Inflammatory macrophage (primary cell): ENCODE measurements at regions not wholly inside any gene's neighbourhood (a gene's known extent, or its start where the extent isn't known, plus 50 kb on each side); places are given as distances from the start of the nearest gene placed in this dataset.
"Not testable (repeated sequence)": the region's sequence is repeated elsewhere in the genome, so short reads cannot be mapped to it uniquely, and the experiment has no call there.

ENCODE experiments used
- DNase-seq, 2 donors: peaks; one replicate each; pipeline ENCODE4 v3.0.0-alpha.2; 2020 to 2022

DNA sequence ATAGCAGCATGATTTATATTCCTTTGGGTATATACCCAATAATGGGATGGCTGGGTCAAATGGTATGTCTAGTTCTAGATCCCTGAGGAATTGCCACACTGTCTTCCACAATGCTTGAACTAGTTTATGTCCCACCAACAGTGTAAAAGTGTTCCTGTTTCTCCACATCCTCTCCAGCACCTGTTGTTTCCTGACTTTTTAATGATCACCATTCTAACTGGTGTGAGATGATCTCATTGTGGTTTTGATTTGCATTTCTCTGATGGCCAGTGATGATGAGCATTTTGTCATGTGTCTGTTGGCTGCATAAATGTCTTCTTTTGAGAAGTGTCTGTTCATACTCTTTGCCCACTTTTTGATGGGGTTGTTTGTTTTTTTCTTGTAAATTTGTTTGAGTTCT, 54.0 kb upstream of the GPR89A start:
- not testable (repeated sequence) for DNase-seq

DNA sequence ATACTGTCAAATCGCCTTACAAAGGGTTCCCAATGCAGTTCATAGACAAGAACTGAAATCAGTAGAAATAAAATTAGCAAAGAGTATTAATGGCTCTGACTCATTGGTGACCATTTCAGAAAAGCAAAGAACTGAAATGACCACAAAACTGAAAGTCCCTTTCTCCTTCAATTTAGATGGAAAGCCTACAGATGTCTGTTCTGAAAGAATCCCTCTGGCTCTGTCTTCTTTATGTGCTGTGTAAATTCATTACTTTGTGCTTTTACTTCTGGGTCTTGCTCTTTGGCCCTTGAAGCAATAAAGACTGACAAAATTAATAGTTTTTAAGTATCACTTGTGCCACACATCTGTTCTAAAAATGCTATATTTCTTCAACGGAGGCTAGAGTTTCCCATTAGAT, 62.7 kb upstream of the GPR89A start:
- peak in 1 of 2 donors; percentile 1 for DNase-seq

DNA sequence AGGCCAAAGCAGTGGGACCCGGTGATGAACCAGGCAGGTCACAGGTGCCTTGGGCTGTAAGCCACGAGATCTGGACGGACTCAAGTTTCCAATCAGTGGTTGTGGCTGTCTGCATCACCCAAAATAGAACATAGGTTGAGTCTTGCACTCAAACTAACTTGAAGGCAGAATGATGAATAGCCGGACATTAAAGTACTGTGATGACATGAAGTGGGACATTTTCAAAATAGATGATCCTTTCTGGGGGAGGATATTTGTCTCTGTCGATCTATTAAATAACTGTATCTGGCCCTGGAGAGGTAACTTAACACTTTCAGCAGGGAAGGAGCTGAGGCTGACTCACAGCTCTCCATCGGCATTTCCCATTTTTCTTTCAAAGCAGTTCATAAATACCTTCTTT, 66.1 kb upstream of the GPR89A start:
- DNase-seq, result not testable (repeated sequence)

DNA sequence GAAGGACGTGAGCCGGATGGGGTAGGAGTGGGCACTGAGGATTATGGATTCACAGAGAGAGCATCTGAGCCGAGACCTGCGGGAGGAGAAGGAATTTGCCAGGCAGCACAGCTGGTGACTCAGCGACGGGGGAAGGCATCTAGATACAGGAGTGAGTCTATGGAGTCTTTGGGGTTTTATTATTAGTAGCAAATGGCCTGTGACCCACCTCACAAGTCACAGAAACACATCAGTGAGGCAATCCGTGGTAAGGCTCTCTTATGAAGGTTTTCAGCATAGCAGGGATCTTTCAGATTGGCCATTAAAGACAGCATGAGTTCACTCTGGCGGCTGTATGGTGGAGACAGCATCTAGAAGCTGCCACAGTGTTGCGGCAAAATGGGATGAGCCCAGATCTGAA, 66.5 kb upstream of the GPR89A start:
- DNase-seq, result not testable (repeated sequence)

DNA sequence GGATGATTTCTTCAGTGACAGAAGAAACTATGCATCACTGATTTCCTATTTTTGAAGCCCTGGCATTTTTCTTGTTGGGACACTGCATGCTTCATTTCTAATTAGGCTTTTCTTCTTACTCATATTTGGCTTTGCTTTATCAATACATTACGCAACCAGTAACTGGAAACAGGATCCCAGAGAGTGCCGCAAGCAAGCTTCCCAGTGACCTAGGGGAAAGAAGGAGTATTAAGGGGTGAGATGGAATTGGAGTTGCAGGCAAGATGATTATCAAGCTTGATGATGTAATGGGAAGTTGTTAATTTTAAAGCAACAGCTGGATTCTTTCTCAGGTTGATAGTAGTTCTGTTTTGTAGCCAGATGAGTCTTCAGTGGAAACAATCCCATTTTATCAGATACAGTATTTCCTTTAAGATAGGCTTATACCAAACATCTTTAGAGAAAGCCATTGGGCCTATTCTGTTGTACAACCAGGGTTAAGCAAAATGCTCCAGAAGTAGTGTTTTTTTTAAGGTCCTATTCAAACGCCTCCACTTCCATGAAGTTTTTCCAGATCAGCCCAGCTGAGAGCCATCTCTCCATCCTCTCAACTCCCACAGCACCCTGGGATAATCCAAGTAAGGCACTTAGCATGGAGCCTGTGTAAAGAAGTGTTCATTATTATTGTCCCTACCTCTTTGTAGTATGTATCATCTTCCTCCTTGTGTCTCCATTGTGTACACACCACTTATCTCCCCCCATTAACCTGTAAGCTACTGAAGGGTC, 69.5 kb upstream of the GPR89A start:
- not testable (repeated sequence) for DNase-seq

DNA sequence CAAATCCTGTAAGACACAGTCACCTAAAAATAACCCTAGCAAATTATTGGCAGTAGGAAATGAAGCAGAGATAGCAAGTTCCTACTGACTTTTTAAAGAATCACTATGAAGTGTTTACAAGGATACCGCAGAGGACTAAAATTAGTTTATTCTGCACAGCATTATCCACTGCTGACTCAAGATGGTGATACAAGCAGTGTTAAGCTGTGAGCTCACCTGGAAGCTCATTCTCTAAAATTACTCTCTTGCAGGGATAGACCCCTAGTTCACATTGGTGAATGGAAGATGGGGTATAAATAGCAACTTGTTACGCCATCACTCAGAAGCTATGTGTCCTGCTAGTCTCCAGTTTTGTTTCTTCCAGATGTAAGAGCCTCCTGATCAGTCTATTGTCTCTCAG, 70.8 kb upstream of the GPR89A start:
- DNase-seq, result not testable (repeated sequence)

DNA sequence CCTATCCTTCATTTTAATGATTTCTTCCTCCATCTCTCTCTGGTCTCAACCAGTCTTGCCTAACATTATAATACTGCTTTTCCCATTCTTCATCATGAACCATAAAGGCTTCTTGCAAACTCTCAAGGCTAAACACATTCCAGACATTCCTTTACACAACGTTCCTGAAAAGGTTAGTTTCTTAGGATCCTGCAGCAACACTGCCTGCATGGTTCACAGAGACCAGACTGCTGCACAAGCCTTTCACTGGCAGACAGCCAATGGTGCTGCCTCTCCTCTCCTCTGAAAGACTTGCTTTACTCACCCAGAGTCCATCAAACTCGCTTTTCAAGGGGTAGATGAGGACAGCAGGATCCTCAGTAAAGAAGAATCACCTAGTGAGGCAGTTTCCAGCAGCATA, 72.3 kb upstream of the GPR89A start:
- not testable (repeated sequence) for DNase-seq

DNA sequence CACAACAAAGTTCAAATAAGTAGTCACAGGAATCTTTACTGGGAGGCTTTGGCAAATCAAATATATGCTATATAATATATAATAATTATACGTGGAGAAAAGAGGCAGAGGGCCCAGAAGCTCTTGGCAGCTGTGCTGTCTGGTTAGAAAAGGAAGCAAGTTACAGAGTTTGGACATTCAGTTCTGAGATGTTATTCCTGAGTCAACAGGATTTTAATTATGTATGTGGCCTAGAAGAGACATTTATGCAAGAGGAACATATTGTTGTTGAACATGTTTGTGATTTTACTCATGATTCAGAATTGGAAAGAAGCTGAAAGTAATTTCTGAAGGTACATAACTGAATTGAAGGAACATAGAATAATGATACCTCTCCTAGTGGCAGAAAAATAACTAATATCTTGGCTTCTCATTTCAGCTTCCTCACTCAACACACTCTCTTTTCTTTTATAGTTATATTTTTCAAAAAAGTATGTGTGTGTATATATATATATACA, 79.7 kb upstream of the GPR89A start:
- not testable (repeated sequence) for DNase-seq

DNA sequence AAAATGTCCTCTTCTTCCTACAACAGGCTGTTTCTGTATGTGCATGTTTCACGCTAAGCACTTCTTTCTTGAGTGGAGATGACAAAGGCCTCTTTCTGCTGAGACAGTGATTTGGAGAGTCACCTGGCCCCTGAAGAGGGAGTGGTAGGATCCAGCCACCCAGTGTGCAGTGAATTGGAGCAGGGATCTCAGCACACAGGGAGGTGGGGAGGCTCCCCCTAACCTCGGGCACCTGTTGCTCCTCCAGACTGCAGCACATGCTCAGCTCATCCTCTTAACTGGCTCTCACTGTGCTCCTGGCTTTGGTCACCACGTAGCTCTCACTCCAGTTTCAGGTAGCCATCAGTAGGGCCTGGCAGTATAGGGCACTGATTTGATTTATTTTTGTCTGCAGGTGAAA, 87.6 kb upstream of the GPR89A start:
- not testable (repeated sequence) for DNase-seq

DNA sequence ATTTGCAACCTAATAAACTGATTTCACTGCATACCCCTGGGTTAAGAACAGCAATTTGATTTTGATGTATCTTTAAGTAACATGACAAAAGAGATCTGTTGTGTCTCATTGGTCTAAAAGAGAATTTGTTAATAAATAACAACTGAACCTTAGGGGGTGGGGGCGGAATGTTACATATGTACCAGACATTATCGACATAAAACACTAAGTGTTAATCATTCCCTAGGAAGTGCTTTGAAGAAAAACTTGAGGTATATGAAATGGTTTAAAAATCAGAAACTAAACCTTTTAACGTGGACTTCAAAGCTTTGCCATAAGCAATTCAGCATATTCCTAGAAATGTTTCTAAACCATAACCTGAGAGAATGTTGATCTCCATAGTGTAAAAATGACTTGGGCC, 88.5 kb upstream of the GPR89A start:
- DNase-seq, result not testable (repeated sequence)

DNA sequence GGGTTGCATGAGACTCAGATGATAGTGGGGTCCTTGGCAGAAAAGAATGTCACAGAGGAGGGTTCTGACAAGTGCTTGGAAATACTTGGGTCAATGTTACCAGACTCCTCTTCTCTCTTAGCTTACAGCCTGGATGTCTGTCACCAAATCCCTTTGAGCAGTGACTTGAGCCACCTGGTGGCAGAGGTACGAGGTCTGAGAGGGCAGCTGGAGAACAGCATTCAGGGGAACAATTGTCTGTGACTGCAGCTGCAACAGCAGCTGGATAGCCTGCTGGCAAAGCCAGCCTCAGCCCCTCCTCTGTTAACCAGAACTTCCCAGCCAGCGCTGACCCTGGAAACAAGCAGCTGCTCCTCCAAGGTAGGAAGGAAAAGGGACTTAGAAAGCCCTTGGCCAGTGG, 87.6 kb upstream of the NBPF20 start:
- not testable (repeated sequence) for DNase-seq

DNA sequence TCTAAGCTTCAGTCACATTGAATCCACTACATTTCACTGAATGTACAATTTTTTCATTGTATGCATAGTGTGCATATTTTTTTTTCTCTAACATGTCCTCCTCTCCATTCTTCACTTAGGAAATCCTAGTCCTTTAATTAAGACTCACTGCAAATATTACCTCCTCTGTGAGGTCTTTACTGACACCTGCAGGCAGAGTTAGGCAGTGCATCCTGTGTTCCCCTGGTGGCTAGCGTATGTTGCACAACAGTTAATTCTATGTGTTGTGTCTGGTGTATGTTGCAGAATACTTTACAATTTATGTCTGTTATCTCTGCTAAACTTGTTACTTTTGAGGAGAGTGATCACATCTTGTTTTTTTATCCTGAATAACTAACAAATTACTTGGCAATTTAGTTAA, 82.7 kb upstream of the NBPF20 start:
- not testable (repeated sequence) for DNase-seq

DNA sequence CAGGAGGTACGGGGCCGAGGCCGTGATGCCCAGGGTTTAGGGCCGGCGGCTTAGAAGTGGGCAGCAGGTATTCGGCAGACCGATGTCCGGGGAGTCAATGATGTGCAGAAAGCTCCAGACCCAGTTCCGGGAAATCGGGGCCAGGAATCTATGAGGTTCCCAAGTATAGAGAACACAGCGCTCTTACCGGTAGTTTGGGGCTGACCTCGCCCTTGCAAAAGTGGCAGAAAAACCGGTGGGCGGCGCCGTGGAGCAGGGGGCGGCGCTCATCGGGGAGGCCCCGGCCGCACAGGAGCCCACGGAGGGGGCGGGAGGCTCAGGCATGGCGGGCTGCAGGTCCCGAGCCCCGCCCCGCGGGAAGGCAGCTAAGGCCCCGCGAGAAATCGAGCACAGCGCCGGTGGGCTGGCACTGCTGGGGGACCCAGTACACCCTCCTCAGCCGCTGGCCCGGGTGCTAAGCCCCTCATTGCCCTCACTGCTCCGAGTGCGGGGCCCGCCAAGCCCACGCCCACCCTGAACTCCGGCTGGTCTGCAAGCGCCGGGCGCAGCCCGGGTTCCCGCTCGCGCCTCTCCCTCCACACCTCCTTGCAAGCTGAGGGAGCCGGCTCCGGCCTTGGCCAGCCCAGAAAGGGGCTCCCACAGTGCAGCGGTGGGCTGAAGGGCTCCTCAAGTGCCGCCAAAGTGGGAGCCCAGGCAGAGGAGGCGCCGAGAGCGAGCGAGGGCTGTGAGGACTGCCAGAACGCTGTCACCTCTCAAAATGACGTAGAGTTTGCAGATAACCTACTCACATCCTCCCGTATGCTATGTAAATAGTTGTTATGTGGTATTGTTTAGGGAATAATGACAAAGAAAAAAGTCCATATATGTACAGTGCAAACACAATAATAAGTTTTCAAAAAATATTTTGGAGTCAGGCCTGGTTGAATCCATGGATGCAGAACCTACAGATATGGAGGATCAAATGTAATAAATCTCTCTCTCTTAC, 80.6 kb upstream of the NBPF20 start:
- DNase-seq, result not testable (repeated sequence)

DNA sequence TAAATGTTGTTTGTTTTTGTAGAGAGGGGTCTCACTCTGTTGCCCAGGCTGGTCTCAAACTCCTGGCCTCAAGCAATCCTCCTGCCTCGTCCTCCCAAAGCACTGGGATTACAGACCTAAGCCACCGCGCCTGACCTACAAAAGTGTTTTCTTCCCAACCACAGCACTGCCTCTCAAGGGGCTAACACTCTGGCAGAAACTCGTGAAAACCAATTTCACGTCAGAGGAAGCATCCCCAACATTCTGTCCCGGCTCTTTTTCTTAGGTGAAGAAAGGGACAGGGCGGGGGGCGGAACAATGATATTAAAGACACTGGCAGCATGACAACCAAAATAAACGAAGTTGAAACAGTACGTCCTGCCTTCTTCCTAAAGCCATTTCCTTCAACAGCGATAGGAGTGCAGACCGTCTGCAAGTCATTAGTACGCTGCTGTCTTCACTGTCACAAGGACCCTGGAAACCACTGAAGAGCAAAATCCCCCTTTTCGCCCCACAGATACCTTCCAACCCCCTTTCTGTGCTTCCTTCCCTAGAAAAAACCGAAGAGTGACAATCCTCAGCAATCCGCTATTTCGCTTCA, 79.5 kb upstream of the NBPF20 start:
- DNase-seq, result not testable (repeated sequence)

DNA sequence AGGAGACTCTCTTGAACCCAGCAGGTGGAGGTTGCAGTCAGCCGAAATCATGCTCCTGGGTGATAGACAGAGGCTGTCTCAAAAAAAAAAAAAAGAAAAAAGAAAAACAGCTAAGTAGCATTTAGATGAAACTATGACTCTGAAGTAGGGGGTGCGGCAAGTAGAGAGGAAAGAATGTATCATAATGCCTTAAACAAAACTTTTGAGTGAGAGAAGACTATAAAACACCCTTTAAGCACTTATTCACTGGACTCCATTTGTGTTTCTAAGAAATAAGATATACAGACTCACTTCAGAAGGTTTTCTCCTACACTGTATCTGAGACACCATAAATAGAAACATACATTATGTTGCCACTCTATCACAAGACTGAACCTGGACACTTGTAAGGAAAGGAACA, 78.9 kb upstream of the NBPF20 start:
- DNase-seq, result not testable (repeated sequence)

DNA sequence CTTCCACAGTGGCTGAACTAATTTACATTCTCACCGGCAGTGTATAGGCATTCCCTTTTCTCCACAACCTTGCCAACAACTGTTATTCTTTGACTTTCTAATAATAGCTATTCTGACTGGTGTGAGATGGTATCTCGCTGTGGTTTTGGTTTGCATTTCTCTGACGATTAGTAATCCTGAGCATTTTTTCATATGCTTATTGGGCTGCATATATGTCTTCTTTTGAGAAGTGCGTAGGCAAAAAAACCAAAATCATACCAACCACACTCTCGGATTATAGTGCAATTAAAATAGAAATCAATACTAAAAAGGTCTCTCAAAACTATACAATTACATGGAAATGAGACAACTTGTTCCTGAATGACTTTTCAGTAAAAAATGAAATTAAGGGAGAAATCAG, 74.8 kb upstream of the NBPF20 start:
- not testable (repeated sequence) for DNase-seq

DNA sequence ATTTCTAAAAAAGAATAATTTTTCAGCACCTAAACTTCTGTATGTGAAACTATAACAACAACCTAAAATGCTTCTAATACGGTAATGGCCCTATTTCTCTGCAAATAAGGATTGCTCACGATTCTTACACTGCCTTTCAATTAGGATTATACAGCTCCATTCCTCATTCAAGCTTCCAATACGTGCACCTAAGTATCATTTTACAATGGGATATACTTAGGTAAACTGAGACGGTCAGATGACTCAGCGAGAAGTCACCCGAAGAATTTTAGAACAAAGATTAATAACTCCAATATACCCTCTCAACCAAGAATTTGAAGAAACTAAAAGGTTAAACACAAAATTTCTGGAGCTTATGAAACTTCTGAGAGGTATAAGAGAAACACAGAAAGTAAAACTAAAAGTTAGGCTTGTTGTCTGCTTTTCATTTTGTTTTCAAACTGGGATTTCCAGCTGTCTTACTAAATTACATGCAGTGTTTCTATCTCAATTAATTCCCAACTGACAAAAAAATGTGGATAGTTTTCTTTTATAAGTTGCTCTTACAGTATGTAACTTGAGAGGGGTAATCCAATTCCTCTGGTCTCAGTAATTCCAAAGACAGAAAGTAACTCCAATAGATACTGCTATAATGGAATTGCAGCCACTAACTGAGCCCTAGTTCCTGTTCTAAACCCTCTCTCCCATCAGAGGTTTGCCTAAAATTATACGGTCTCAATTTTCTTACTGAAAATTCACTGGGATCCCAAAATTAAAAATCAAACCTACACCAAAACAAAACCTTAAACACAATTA, 69.9 kb upstream of the NBPF20 start:
- not testable (repeated sequence) for DNase-seq

DNA sequence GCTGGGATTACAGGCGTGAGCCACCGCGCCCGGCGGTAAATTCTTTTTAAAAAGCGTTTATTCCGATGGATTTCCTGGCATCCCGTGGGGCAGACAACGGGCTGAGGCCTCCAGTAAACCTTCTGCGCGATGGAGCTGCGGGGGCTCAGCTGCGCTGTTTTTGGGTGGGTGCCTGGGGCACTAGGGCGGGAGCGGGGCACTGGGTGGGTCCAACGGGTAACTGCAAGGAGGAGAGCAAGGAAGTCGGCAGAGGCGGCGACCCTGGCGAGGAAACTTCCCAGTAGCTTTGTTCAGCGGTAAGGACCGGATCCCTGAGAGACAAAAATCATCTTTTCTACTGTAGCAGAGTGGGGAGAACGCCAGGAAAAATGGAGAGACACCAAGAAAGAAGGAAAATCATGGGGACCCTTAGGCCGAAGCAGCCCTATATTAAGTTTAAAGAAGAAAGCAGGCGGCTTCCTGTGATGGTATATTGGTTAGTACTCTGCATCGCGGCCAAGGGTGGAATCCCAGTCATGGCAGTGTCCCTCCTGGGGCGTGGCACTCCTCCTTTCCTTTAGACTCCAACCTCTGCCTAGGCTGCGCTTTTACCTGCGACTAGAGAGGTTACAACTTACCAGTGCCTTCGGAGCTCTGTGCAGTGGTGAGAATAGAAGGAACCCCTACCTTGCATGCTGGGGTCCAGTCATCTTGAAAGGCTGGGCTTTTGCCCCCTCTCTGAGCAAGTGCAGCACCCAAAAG, 63.0 kb upstream of the NBPF20 start:
- DNase-seq, result not testable (repeated sequence)

DNA sequence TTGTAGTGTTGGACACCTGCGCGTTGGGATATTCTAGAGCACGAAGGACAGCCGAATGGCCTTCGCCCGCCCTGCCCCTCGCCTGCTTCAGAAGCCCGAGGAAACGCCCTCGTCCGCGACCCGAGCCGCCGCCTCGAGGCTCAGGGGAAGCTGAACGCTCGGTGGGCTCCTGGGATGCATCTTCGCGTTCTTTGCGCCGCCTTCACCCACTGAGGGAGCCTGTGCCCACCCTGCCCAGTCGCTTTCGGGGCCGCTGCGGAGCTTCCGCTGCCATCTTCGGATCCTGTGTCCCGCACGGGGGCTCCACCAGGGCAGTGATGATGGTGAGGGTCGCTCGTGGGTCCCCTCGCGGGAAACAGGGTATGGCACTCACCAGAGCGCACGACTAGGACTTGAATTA, 61.8 kb upstream of the NBPF20 start:
- DNase-seq, result not testable (repeated sequence)

DNA sequence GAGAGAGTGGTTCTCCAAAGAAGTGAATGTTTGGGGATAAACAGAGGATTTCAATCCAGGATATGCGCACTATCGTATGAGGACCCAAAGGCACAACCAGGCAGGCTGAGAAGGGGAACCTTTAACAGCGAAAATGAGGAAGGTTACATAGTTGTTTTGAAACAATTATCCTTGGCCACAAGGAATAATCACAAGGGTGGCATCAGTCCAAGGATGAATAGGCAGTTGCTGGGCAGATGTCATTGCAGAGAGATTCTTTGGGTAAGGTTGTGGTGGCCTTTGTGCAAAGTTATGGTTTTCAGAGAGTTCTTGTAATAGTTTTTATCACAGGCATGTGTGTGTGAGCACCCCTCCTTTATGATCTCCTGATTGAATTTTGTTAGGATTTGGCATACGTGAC, 58.9 kb upstream of the NBPF20 start:
- DNase-seq, result peak; percentile 43 to 69

DNA sequence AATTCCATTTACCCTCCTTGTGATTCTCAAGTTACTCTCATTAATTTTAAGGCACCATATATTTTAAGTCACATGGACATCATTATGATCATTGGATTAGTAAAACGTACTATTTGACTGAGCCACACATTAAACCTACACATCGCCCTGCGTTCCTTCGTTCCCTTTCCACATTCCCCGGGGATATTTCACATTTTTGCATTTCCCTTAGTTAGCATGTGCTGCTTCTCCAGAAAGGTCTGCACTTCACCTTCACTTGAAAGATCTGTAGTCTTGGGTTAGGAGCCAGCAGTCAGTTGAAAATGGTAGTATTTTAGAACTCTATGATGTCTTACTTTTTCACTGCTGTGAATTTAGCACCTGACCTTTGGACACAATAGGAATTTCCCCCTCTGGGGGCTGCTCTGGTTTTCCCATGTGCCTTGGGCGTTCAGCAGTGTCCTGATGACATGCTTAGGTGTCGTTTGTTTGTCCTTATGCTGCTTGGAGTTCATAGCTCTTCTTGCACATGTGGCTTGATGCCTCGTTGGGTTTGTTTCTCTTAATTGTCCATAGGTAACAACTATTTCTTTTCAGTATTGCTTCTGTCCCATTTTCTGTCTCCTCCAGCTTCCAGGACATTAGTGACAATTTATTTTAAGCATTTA, 56.9 kb upstream of the NBPF20 start:
- not testable (repeated sequence) for DNase-seq
